Tibial nerve (tissue), 4 donors: ENCODE measurements at regions not wholly inside any gene's neighbourhood (a gene's known extent, or its start where the extent isn't known, plus 50 kb on each side); places are given as distances from the start of the nearest gene placed in this dataset.

Experiments
- CTCF ChIP-seq, 5 experiments: fragments of 200-600 bp in 3 of 5; fragments of 450-650 bp in 2 of 5; sonication (generic) in 3 of 5; IDR thresholded peaks; one replicate each; pipeline ENCODE4 v1.5.1; 2016 to 2019; ENCODE audit warnings: antibody characterized with exemption in 5 of 5, mild to moderate bottlenecking in 3 of 5, moderate library complexity in 2 of 5
- EP300 ChIP-seq, 2 donors: sonication (generic); formaldehyde crosslinking; IDR thresholded peaks; one replicate each; pipeline ENCODE4 v1.6.1; 2017; ENCODE audit warnings: antibody characterized with exemption in 2 of 2, mild to moderate bottlenecking in 1 of 2
- POLR2A ChIP-seq, 2 donors: fragments of 450-650 bp; IDR thresholded peaks; one replicate each; pipeline ENCODE4 v1.6.1; 2017; ENCODE audit warnings: antibody characterized with exemption in 2 of 2, mild to moderate bottlenecking in 2 of 2, moderate library complexity in 2 of 2

GRCh38 chr7:89731751-89732445 is 422.4 kb upstream of the STEAP1 start:
- no peak for TF ChIP-seq CTCF (IDR thresholded peaks at IDR 0.05)
- TF ChIP-seq POLR2A (IDR thresholded peaks at IDR 0.05) = no peak
- no peak for TF ChIP-seq EP300 (IDR thresholded peaks at IDR 0.05)
